ENCODE measurements at regions not wholly inside any gene's neighbourhood (a gene's known extent, or its start where the extent isn't known, plus 50 kb on each side); places are given as distances from the start of the nearest gene placed in this dataset.

DNA sequence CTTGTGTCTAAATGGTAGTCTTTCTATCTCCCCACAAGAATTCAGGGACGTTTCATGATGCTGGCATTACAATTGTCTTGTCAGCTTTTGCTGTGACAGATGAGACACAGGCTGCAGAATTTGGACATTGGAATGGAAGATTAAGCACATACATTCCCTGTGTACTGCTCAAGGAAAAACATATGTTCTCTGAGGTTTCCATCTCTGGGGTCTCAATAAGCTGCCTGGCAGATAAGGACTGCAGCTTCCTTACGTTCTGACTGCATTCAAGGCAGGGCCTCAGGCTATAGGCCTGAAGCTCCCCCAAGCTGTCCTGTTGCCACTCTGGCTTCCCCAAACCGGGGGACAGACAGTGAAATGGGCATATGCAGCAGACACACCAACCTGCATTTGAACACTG lies 91.3 kb upstream of the KL start:
- no peak for DNase-seq (ENCODE audit: low read depth)
- no peak overlapping the region for H3K4me3 ChIP-seq (ENCODE audit: low read depth, low read length)
- TF ChIP-seq, protein P1, sequence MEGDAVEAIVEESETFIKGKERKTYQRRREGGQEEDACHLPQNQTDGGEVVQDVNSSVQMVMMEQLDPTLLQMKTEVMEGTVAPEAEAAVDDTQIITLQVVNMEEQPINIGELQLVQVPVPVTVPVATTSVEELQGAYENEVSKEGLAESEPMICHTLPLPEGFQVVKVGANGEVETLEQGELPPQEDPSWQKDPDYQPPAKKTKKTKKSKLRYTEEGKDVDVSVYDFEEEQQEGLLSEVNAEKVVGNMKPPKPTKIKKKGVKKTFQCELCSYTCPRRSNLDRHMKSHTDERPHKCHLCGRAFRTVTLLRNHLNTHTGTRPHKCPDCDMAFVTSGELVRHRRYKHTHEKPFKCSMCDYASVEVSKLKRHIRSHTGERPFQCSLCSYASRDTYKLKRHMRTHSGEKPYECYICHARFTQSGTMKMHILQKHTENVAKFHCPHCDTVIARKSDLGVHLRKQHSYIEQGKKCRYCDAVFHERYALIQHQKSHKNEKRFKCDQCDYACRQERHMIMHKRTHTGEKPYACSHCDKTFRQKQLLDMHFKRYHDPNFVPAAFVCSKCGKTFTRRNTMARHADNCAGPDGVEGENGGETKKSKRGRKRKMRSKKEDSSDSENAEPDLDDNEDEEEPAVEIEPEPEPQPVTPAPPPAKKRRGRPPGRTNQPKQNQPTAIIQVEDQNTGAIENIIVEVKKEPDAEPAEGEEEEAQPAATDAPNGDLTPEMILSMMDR (IDR thresholded peaks at IDR 0.05; ENCODE audit: insufficient read depth, low read depth, low read length, missing control alignments), result no peak

DNA sequence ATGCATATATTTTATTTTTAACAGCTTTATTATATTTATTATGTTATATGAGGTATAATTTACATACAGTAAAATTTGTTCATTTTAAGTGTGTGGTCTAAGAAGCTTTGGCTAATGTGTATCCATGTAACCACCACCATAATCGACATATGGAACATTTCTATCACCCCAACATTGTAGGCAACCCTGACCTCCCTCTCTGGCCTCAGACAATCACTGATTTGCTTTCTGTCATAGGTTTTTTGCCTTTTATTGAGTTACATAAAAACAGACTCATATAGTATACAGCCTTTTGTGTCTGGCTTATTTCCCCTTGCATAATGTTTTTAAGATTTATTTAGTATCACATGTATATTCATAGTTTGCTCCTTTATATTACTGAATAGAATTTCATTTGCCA lies 90.7 kb upstream of the KL start:
- TF ChIP-seq, protein P1 (IDR thresholded peaks at IDR 0.05; ENCODE audit: insufficient read depth, low read depth, low read length, missing control alignments), result no peak
- no peak overlapping the region for H3K4me3 ChIP-seq (ENCODE audit: low read depth, low read length)
- no peak for DNase-seq (ENCODE audit: low read depth)

DNA sequence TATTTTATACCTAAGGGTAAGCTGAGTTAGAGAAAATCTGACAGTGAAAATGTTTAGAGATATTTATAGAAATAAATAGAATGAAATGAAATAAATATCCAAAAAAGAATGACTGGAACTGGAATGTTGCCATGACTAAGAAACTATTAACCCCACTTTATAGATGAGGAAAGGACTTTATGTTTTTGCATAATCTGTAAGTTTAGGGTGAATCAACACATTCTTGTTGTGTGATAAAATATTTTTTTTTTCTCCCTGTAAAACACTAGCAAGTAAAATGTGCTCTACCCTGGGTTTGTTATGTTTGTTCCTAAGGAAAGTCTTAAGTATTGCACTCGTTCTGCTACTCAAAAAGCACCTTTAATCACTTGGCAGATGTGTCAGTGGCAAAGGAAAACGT lies 83.8 kb upstream of the KL start:
- no peak overlapping the region for H3K4me3 ChIP-seq (ENCODE audit: low read depth, low read length)
- TF ChIP-seq, protein P1 (IDR thresholded peaks at IDR 0.05; ENCODE audit: insufficient read depth, low read depth, low read length, missing control alignments), result no peak
- DNase-seq (ENCODE audit: low read depth), result no peak

DNA sequence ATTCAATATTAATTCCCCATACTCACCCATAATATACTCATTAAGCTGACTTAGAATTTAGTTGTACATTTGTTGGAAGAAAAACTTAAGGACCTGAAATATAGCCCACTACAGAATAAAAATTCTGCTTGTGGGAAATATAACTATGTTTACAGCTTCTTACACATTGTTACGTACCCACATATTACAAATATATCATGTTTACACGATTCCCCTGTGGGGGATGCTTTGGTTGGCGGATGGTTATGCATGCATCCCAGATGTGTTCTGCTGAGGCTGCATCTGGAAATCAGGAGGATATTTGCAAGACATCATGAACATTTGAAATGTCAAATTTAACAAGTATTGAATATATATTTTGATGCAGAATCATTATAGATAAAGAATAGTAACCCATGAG lies 79.5 kb upstream of the KL start:
- no peak overlapping the region for H3K4me3 ChIP-seq (ENCODE audit: low read depth, low read length)
- no peak for DNase-seq (ENCODE audit: low read depth)
- TF ChIP-seq, protein P1 (IDR thresholded peaks at IDR 0.05; ENCODE audit: insufficient read depth, low read depth, low read length, missing control alignments), result no peak

DNA sequence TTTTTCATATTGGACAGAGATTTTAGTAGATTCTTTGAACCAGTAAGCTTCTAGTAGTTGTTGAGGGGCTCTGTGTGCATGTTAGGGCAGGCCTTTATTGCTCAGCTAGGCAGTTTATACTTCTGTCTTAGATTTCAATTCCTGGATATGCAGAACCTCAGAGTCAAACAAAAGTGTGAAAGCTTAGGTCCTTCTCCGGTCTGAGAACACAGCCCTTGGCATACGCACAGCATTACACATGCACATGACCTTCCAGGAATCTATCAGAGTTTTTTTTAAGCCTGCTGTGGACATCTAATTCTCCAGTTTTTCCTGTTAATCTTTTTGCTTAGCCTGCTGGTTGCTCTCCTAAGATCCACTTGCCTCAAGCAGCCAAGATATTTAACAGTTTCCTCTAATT lies 77.9 kb upstream of the KL start:
- DNase-seq (ENCODE audit: low read depth), result no peak
- TF ChIP-seq, protein P1 (IDR thresholded peaks at IDR 0.05; ENCODE audit: insufficient read depth, low read depth, low read length, missing control alignments), result no peak
- H3K4me3 ChIP-seq (ENCODE audit: low read depth, low read length), result no peak overlapping the region

DNA sequence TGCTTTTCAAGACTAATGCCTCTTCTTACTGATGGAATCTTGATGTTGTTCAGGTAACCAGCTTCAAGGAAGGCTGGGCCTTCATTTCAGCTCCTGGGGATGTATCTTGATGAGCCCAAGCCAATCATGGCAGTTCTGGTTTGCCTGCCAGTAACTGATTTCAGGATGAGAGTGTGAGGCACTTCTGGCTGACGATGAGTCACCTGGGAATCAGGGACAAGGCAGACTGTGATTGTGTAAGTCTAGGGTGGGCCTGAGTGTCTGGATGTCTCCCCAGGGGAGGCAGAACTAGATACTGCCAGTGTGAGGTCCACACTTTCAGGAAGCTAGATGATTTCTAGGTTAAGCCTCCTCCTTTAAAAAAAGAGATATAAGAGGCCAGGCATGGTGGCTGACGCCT lies 77.3 kb upstream of the KL start:
- TF ChIP-seq, protein P1 (IDR thresholded peaks at IDR 0.05; ENCODE audit: insufficient read depth, low read depth, low read length, missing control alignments), result no peak
- no peak overlapping the region for H3K4me3 ChIP-seq (ENCODE audit: low read depth, low read length)
- no peak for DNase-seq (ENCODE audit: low read depth)

DNA sequence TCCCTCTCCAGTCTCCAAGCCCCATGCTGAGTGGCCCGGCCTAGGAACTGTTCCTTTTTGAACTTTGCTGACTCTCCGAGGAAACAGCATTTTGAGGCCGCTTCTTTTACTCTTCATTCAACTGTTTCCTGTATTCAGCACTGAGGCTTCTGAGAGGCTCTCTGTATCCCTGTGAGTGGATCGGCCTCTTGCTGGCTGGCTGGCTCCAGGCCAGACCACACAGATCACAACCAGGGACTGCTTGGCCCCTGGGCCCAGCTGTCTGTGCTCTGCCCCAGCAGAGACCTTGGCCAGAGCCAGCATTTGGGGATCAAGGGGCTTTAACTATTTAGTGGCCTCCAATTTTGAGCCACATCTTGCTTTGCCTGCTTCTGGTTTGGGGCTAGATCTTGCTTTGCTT lies 75.6 kb upstream of the KL start:
- DNase-seq (ENCODE audit: low read depth), result peak; percentile 39
- TF ChIP-seq, protein P1 (IDR thresholded peaks at IDR 0.05; ENCODE audit: insufficient read depth, low read depth, low read length, missing control alignments), result no peak

More for the DNA sequence above, 75.6 kb upstream of the KL start:
- H3K4me3 ChIP-seq (ENCODE audit: low read depth, low read length), result no peak overlapping the region
